HL-60/S4 (cell line): ENCODE measurements at regions not wholly inside any gene's neighbourhood (a gene's known extent, or its start where the extent isn't known, plus 50 kb on each side); places are given as distances from the start of the nearest gene placed in this dataset.
"Not testable (repeated sequence)": the region's sequence is repeated elsewhere in the genome, so short reads cannot be mapped to it uniquely, and the experiment has no call there.

Experiments
- in situ Hi-C: fragments of 300-500 bp; cut with MboI; formaldehyde crosslinking; loops from 2 replicates; pipeline ENCODE4 v1.14.3; 2022; ENCODE audit warnings: low sequenced_read_pairs

DNA sequence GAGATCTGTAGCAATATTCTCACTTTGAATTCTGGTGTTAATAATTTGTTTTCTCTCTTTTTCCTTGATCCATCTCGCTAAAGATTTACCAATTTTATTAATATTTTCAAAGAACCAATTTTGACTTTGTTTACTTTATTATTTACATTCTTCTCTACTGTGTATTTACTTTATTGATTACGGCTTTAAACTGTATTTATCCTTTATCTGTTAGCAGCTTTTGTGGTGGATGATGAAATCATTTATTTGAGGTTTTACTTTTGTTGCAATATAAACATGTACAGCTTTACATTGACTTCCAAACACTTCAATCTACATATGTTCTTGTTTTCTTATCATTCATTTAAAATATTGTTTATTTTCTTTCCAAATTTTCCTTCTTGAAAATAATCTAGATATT, 719.9 kb downstream of the ADCYAP1 start:
- in situ Hi-C loops, result no loop called here

DNA sequence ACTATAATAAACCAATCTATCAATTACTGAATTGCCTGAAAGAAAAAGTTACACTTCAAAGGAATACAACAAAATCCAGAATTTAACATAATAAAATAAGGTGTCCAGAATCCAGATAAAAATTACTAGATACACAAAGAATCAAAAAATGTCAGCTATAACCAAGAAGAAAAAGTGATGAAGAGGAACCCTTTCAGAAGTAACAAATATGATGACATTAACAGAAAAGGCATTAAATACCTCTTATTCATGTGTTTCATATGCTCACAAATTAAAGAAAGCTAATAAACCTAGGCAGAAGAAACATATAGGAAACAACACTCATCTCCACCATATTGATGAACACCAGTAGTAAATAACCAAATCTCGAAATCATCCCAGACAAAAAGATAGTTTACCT, 722.8 kb downstream of the ADCYAP1 start:
- in situ Hi-C loops, result no loop called here

DNA sequence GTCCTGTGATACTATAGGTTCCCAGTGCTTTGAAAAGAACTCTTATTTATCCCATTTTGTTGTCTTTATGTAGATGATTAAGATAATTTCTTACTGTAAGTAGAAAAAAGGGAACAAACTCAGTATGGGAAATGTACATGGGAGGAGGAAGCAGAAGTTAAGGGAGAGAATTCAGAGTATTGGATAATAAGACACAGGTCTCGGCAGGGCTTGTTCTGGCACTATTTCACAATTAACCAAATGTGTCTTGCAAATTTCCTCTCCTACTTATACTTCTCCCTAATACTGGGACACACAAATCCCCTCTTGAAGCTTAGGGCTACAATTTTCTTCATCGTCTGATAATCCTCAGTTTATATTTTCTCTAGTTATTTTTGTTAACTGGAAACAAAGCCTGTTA, 744.0 kb downstream of the ADCYAP1 start:
- in situ Hi-C loops, result no loop called here

DNA sequence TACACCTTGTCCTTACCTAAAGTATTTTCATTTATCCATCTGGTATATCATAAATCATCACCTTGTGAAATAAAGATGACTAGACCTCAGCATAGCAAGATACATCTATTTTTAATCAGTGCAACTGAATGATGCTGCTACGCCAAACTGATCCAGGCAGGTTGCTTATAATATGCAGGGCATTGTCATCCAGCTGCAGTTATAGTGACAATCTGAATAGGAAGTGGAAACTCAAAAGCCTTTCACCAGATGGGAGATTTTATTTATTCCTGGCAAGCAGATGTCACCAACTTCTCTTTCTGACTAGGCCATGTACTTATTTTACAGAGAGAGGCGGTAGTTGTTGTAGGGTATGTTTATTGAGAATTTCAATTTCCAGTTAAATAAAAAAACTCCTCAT, 747.3 kb downstream of the ADCYAP1 start:
- in situ Hi-C loops, result no loop called here

DNA sequence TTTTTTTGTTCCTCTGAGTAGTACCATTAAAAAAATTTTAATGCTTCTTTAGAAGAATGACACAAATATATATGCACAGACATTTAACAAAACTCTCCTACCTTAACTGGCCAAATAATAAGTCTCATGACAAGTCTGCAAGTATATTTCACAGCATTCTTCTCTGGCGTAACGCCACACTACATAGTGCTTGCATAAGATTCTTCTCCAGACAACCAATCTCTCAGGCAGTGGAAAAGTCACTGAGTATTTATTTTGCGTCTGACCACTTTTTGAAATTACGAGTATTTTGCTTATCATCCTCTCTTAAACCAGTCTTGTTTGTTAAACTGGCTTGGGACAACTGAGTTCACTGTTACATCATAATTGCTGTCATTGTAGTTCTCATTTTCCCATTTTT, 749.2 kb downstream of the ADCYAP1 start:
- in situ Hi-C loops, result no loop called here

DNA sequence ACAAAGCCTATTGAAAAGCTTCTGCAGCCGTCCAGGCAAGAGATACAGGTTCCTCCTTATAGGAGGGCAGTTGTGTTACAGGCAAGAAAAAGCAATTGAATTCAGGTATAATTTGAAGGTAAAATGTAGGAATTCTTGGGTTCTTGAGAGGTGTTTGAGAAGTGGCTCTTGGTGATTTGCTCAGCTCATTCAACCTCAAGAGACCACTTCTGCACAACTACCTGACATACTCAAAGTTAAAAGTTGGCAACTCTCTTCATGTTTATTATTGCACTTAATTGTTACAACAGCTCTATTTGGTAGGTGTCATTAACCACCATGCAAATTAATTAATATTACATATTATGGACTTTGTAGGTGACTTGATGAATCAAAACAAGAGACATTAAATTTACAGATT, 753.2 kb downstream of the ADCYAP1 start:
- in situ Hi-C loops, result no loop called here

DNA sequence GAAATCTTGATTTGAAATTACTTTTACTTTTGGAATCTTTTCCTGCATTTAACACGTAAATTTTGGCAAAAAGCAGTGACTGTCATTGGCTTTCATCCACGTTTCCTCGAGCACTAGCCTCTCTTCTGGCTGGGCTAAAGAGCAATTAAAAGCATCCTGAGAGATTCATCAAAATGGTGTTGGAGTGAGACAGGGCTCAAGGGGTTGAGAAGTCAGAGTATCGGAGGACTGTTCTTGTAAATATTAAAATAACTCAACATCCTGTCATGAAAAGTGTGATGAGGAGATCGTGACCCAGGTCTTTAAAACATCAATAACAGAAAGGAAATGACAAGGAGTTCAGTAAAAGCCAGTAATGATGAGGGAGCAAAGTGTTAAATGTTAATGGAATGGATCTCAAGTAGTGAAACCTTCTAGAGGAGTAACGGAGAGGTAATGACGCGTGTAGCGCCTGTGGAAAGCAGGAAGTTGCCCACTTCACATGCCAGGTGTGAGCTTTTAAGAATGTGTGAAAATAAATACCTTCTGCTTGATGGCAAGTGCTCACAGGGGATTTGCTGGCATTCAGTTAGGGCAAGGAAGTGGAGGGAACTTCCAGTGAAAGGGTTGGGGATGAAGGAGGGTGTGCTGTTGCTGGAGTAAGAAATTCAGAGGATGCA, 754.4 kb downstream of the ADCYAP1 start:
- in situ Hi-C loops, result no loop called here

DNA sequence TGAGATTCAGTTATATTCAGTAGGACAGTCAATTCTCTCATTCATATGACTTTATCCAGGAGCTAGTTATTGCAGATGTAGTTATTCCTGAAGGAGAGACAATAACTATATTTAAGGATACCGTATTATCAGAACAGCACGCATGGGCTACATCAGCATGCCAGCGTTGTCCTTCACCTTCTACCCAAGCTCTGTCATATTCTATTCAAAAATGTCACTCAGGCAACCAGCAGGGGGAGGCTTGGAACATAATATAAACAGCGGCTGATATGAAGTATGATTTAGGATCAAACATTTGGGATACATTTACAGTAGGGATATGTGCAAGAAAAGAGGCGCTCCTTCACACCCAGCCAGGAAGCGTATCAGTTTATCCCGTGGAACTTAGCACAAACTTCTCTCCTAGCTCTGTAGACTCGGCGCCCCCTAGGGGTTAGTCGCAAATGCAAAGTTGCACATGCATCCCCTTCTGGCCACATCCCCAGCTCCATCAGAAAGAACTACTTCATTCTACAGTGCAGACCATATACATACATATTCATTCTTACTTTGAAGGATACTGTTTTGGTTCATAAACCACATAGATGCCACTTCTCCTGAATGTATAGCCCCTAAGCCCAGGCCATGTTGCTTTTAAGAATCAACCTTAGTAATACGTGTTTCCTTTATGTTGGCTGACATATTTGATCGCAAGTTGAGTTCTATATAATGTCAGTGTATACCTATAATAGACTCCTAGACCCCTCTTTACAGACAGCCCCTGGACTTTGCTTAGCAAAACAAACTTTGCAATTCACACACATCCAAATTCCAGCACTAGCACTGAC, 759.4 kb downstream of the ADCYAP1 start:
- in situ Hi-C loops, result no loop called here

DNA sequence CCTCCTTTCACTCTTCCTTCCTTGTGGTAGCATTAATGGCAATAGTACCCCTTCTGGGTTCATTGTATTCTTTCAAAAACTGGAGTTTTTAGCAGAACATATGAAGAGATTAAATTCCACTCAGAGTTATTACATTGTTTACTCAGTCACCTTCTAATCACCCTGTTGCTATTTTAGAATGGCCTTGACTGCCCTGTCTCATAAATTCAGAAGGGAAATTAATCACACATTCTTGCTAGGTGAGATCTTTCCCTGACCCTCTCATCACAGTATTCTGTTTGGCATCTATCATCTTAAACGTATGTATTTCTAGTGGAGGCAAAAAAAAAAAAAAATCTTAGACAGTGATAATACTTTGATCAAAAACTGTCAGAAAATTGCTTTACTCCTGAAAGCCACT, 760.4 kb downstream of the ADCYAP1 start:
- in situ Hi-C loops, result no loop called here

DNA sequence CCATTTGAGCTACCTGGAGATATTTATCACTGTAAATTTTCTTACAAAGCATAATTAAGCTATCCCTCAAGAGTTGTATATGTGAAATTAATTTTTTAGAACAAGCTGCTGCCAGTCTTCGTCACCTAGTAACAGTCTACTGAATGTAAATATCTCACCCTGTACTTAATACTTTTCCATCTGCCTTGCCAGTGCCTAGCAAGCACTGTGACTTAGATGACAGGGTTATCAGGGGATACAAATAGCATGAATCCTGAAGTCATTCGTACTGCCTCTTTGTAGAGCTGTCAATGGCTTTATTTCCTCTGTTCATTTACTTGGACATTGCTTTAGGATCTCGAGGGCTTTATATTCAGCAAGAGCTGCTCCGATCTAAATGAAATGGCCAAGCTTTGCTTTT, 763.6 kb downstream of the ADCYAP1 start:
- in situ Hi-C loops, result no loop called here

DNA sequence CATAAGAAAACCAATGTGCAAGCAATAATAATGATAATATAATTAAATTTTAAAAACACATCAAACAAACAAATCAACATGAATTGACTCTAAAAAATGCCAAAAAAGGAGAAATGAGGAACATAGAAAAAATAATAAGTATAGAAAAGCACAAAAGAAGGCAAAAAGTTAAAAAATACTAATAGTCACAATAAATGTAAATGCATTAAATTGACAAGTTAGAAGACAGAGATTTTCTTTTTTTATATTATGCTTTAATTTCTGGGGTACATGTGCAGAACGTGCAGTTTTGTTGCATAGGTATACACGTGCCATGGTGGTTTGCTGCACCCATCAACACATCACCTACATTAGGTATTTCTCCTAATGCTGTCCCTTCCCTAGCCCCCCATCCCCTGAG, 767.0 kb downstream of the ADCYAP1 start:
- in situ Hi-C loops, result not testable (repeated sequence)

DNA sequence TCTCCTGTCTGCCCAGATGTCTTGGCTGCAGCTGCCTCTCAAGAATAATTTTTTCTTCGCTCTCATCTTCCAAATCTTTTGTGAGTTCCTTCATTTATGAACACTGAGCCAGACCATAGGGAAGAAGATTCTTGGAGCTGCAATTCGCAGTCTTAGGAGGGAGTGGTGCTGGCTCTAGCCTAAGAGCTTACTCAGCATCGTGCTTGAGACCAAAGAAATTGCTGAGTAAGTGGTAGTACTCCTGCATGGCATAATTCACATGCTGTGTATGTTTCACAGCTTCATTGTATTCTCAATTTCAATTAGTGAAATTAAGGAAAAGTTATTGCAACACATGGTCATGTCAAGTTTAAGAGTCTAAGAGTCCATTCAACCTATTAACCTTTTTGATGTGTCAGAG, 771.7 kb downstream of the ADCYAP1 start:
- in situ Hi-C loops, result no loop called here

DNA sequence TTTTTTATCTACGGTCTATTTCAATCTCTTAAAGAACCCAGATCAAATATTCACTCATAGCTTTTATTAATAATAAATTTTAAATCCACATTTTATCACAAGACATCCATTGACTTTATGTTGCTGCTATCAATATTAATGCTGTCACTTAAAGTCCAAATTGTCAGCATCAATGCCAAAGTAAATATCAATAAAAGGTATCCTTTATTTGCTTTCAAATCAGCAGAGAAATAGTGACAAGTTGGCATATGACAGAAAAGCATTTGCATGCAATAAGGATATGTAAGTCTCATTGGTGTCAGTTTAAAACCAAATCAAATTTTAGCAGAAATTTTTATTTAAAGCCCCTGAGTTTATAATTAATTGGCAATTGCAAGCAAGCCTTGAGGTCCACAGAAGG, 775.4 kb downstream of the ADCYAP1 start:
- in situ Hi-C loops, result no loop called here

DNA sequence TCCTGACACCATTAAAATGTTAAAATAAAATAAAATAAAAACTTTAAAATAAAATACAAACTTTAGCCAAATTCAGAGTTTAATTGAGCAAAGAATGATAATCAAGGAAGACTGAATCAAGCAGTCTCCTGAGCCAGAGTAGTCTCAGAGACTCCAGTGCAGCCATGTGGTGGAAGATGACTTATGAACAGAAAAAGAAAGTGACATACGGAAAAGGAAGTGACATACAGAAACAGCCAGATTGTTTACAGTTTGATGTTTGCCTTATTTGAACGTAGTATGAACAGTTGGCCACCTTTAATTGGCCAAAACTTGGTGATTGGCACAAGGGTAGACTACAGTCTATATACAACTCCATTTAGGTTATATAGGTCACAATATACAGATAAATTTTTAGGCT, 787.2 kb downstream of the ADCYAP1 start:
- in situ Hi-C loops, result no loop called here

DNA sequence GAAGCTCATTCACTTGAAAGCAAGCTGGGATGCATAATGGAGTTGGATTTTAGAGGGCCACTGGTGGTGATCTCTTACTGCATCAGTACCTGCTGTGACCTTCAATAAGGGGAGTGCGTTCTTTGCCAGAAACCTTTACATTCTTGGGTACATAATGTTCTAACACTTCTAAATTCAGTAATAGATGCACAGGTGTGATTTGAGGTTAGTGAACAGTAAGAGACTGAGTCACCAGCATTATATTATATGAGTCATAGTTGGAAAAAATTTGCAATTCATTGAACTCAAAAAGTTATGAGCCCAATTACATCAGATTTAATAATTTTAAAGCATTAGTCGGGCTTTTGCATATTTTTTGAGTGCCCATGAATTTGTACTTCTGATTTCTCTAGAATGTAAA, 803.3 kb downstream of the ADCYAP1 start:
- in situ Hi-C loops, result no loop called here

DNA sequence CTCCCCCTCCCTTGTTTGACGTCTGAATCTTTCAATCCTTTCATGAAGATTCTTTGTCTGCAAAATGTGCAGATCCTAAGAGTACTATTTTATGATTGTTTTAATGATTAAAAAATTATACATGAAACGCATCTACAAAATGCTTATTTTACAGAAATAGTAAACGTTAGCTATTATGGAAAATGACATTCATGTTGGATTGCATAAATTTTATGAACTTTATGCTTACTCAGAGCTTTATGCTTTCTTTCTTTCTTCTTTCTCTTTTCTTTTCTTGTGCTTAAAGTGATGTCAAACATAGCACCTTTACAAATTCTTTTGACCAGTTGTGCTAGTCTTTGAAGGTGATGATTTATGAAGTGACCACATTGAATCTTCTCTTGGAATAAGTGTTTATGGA, 805.4 kb downstream of the ADCYAP1 start:
- in situ Hi-C loops, result no loop called here

DNA sequence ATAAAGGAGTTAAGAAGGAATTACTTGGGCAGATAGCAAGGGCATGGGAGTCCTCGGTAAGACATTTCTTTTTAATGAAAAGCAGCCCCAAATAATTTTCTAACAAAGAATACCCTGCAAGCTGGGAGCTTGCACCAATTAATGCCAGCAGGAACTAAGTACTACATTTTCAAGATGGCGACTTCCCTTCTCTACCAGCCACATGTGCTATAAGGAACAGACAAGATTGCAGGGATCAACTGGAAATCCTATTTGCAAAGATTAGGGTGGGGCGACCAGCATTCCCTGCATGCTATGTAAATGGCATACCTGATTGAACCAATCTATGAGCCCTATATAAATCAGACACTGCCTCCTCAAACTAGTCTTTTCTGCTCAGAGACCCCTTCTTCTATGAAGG, 827.5 kb downstream of the ADCYAP1 start:
- in situ Hi-C loops, result no loop called here

DNA sequence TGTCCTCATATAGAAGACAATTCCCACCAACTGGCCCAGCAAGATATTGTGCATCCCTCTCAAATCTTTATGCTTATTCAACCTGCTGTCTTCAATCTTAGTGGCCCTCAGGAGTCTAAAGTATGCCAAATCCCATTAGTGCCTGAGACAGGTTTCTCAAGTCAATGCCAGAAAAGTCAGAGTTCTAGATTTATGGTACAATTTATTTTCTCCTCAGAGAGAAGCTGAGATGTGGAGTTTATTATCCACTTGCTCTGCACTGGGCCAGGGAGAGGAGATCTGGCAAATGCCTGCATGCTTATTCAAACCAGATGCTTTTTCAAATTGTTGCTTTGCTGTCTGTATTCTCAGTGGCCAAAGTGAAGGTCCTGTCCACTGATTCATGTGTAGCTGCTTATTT, 825.2 kb downstream of the METTL4 start:
- in situ Hi-C loops, result no loop called here

DNA sequence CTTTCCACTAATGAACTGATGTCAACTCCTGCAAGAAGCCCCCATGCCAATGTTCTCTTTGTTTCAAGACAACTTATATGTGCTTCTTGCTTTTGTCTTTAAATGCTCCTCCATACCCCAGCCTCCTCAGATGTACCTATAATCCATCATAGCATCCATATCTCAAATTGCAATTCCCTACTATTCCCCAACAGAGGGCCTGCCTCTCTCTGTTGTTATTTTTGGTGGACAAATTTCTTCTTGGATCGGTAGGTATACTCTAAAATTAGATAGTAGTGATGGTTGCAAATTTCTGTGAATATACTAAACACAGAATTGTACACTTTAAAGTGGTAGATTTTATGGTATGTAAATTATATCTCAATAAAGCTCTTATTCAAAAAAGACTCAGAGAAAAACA, 820.1 kb downstream of the METTL4 start:
- in situ Hi-C loops, result no loop called here

DNA sequence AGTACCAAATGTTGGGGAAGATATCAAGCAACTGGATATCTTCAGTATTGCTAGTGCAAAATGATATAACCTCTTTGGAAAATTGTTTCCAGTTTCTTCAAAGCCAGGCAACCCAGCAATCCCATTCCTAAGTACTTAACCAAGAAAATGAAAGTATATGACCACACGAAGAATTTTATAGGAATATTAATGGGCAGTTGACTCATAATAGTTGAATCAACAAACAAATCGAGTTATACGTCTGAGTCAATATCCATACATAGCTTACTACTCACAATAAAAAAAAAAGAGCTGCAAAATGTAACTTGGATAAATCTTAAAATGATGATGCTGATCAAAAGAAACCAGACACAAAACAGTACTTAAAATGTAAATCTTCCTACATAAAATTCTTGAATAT, 810.4 kb downstream of the METTL4 start:
- in situ Hi-C loops, result no loop called here

DNA sequence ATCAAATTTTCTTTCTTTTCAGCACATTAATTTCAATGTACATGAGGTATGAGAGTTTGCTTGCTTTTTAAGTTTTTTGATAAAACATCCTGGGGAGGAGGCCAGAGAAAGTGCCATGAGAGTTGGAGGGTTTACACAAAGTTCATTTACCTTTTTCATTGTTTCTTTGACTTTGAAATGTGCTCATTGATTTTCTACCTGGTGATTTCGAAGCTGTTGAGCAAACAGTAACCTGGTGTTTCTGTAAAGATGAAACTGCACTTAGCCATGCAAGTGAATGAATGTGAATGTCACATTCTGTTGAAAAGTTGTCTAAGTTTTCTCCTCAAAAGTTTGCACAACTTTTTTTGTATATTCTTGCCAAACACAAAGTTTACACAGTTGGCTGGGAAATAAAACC, 797.0 kb downstream of the METTL4 start:
- in situ Hi-C loops, result no loop called here

DNA sequence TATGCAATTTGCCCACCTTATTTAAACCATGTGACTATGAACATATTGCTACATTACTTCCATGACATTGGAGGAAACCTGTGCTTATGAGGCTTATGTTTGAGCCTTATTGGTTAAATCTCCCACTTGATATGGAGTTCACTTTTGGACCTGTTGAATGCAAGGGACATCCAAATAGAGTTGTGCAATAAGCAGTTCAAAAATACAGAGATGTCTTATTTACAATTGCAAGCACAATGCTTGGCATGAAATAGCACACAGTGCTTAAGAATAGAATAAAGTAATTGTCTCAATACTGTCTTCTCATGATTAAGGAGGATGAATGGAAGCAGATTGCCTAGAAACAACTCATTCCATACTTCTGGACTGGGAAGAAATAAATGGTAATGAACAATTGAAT, 793.5 kb downstream of the METTL4 start:
- in situ Hi-C loops, result no loop called here
